ENCODE measurements at regions not wholly inside any gene's neighbourhood (a gene's known extent, or its start where the extent isn't known, plus 50 kb on each side); places are given as distances from the start of the nearest gene placed in this dataset.
"Not testable (repeated sequence)": the region's sequence is repeated elsewhere in the genome, so short reads cannot be mapped to it uniquely, and the experiment has no call there.

DNA sequence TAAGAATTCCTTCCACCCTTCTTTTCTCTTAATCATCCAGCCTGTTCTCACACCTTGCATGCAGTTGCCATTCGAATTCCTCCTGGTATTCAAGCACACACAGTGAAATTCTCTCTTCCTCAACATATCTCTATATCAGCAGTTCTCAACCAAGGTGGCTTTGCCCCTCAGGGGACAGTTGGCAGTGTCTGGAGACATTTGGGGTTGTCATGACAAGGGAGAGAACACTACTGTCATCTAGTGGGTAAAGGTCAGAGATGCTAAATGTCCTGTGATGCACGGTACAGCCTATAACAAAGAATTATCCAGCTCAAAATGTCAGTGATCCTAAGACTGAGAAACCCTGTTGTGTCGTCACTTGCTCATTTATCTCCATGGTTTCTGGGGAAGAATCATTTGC is 94.8 kb upstream of the CPHXL start:
- no peak overlapping the region for H3K27ac ChIP-seq (ENCODE audit: low read length)
- H3K9ac ChIP-seq (ENCODE audit: low read length): no peak overlapping the region
- peak; percentile 63 for DNase-seq
- H3K9me2 ChIP-seq (replicated peaks; ENCODE audit: insufficient read depth, low read length): no peaks in the 10 kb centered on the region
- H3K27me3 ChIP-seq (ENCODE audit: low read length): no peaks in the 10 kb centered on the region
- no peak overlapping the region for H2AFZ ChIP-seq (ENCODE audit: low read length)
- no peaks in the 10 kb centered on the region for H4K20me1 ChIP-seq (ENCODE audit: insufficient read depth, low read depth, low read length)
- peaks cover 6% of the 10 kb centered on the region for H3K4me1 ChIP-seq (ENCODE audit: low read length)
- no peaks in the 10 kb centered on the region for H3K79me2 ChIP-seq (ENCODE audit: low read length)
- H3K9me3 ChIP-seq (ENCODE audit: low read length): no peaks in the 10 kb centered on the region
- H3K36me3 ChIP-seq (ENCODE audit: insufficient read depth, low read length): no peaks in the 10 kb centered on the region
- H3K4me3 ChIP-seq (ENCODE audit: low read length): no peak overlapping the region
- no peak overlapping the region for H3K4me2 ChIP-seq (ENCODE audit: low read depth, low read length, poor library complexity, severe bottlenecking)

DNA sequence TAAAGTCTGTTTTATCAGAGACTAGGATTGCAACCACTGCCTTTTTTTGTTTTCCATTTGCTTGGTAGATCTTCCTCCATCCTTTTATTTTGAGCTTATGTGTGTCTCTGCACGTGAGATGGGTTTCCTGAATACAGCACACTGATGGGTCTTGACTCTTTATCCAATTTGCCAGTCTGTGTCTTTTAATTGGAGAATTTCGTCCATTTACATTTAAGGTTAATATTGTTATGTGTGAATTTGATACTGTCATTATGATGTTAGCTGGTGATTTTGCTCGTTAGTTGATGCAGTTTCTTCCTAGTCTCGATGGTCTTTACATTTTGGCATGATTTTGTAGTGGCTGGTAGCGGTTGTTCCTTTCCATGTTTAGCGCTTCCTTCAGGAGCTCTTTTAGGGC is 99.5 kb upstream of the CPHXL start:
- H3K27ac ChIP-seq (ENCODE audit: low read length); H3K4me2 ChIP-seq (ENCODE audit: low read depth, low read length, poor library complexity, severe bottlenecking); H3K36me3 ChIP-seq (ENCODE audit: insufficient read depth, low read length); H3K79me2 ChIP-seq (ENCODE audit: low read length); H3K9me3 ChIP-seq (ENCODE audit: low read length); DNase-seq; H3K9me2 ChIP-seq (replicated peaks; ENCODE audit: insufficient read depth, low read length); H3K4me1 ChIP-seq (ENCODE audit: low read length); H3K27me3 ChIP-seq (ENCODE audit: low read length); H3K4me3 ChIP-seq (ENCODE audit: low read length); H4K20me1 ChIP-seq (ENCODE audit: insufficient read depth, low read depth, low read length); H3K9ac ChIP-seq (ENCODE audit: low read length); H2AFZ ChIP-seq (ENCODE audit: low read length): not testable (repeated sequence)

DNA sequence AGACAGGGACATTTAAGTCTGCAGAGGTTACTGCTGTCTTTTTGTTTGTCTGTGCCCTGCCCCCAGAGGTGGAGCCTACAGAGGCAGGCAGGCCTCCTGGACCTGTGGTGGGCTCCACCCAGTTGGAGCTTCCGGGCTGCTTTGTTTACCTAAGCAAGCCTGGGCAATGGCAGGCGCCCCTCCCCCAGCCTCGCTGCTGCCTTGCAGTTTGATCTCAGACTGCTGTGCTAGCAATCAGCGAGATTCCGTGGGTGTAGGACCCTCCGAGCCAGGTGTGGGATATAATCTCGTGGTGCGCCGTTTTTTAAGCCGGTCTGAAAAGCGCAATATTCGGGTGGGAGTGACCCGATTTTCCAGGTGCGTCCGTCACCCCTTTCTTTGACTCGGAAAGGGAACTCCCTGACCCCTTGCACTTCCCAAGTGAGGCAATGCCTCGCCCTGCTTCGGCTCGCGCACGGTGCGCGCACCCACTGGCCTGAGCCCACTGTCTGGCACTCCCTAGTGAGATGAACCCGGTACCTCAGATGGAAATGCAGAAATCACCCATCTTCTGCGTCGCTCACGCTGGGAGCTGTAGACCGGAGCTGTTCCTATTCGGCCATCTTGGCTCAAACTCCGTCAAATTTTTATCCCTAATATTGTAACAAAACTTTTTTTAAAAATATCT is 101.2 kb upstream of the CPHXL start:
- H3K27ac ChIP-seq (ENCODE audit: low read length); H3K79me2 ChIP-seq (ENCODE audit: low read length); H3K27me3 ChIP-seq (ENCODE audit: low read length); H4K20me1 ChIP-seq (ENCODE audit: insufficient read depth, low read depth, low read length); H3K36me3 ChIP-seq (ENCODE audit: insufficient read depth, low read length); H3K9me3 ChIP-seq (ENCODE audit: low read length); H2AFZ ChIP-seq (ENCODE audit: low read length); H3K4me3 ChIP-seq (ENCODE audit: low read length); H3K4me1 ChIP-seq (ENCODE audit: low read length); H3K4me2 ChIP-seq (ENCODE audit: low read depth, low read length, poor library complexity, severe bottlenecking); H3K9ac ChIP-seq (ENCODE audit: low read length); H3K9me2 ChIP-seq (replicated peaks; ENCODE audit: insufficient read depth, low read length); DNase-seq: not testable (repeated sequence)

DNA sequence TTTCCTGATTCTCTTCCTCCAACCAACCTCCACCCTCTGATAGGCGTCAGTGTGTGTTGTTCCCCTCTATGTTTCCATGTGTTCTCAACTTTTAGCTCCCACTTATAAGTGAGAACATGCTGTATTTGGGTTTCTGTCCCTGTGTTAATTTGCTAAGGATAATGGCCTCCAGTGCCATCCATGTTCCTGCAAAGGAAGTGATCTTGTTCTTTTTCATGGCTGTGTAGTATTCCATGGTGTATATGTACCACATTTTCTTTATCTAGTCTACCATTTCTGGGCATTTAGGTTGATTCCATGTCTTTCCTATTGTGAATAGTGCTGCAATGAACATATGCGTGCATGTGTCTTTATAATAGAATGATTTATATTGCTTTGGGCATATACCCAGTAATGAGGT is 107.1 kb upstream of the CPHXL start:
- H3K9ac ChIP-seq (ENCODE audit: low read length); H3K4me1 ChIP-seq (ENCODE audit: low read length); H3K9me3 ChIP-seq (ENCODE audit: low read length); H3K36me3 ChIP-seq (ENCODE audit: insufficient read depth, low read length); H3K9me2 ChIP-seq (replicated peaks; ENCODE audit: insufficient read depth, low read length); H3K4me3 ChIP-seq (ENCODE audit: low read length); H3K4me2 ChIP-seq (ENCODE audit: low read depth, low read length, poor library complexity, severe bottlenecking); DNase-seq; H2AFZ ChIP-seq (ENCODE audit: low read length); H3K27me3 ChIP-seq (ENCODE audit: low read length); H3K27ac ChIP-seq (ENCODE audit: low read length); H4K20me1 ChIP-seq (ENCODE audit: insufficient read depth, low read depth, low read length); H3K79me2 ChIP-seq (ENCODE audit: low read length): not testable (repeated sequence)

DNA sequence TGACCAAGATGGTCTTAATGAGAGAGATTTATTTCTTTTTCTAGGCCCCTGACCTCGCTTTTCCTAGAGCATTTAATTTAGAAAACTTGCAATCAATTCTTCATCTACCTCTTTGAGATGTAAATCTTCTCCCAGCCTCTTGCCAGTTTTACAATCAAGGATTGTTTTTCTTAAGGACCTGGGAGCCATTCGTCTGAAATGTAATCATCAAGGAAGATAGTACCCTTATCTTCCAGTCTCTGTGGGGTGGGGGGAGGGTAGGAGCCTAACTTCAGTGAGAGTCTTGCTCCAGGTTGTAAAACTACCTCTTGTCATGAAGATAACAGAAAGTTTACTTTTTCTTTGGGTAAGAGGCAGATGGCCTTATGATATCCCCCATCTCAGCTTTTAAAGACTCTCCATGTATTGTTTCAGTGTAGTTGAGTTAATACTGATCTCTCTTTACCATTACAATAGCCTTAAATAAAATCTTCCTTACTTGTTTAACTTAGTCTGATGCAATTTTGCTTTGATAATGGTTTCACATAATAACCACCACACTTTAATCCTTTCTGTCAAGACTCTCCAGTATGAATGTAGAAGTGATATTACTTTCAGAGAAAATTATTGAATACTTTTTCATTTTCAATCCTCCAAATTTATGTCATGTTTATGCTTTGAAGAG is 110.2 kb upstream of the CPHXL start:
- no peaks in the 10 kb centered on the region for H3K9me2 ChIP-seq (replicated peaks; ENCODE audit: insufficient read depth, low read length)
- H3K36me3 ChIP-seq (ENCODE audit: insufficient read depth, low read length): no peaks in the 10 kb centered on the region
- H4K20me1 ChIP-seq (ENCODE audit: insufficient read depth, low read depth, low read length): no peaks in the 10 kb centered on the region

DNA sequence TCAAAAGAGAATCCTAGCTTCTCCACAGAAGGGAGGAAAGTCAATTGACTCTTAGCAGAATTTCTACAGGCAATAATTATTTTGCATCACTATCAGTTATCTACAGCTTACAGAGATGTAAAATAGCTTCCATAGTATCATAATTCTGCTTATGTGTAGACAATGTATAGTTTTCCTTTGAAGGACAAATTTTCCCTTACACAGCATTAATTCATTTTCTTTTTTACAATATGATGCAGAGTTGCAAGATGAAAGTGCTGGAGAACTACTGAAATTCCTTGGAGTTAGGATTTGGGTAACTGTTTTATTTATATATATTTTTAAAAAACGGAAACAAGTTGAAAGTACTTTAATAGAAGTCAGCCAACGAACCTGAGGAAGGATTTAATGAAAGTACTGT is 111.0 kb upstream of the CPHXL start:
- no peaks in the 10 kb centered on the region for H4K20me1 ChIP-seq (ENCODE audit: insufficient read depth, low read depth, low read length)
- no peak overlapping the region for H3K9ac ChIP-seq (ENCODE audit: low read length)
- no peaks in the 10 kb centered on the region for H3K36me3 ChIP-seq (ENCODE audit: insufficient read depth, low read length)
- DNase-seq: no peak
- H3K4me1 ChIP-seq (ENCODE audit: low read length): no peaks in the 10 kb centered on the region
- H3K9me2 ChIP-seq (replicated peaks; ENCODE audit: insufficient read depth, low read length): no peaks in the 10 kb centered on the region
- H3K79me2 ChIP-seq (ENCODE audit: low read length): no peaks in the 10 kb centered on the region
- no peaks in the 10 kb centered on the region for H3K27me3 ChIP-seq (ENCODE audit: low read length)
- H3K4me2 ChIP-seq (ENCODE audit: low read depth, low read length, poor library complexity, severe bottlenecking): no peak overlapping the region
- H3K9me3 ChIP-seq (ENCODE audit: low read length): no peaks in the 10 kb centered on the region
- H3K4me3 ChIP-seq (ENCODE audit: low read length): no peak overlapping the region
- no peak overlapping the region for H2AFZ ChIP-seq (ENCODE audit: low read length)
- H3K27ac ChIP-seq (ENCODE audit: low read length): no peak overlapping the region

More for the DNA sequence above, 110.2 kb upstream of the CPHXL start:
- H3K4me1 ChIP-seq (ENCODE audit: low read length): no peaks in the 10 kb centered on the region
- H3K4me2 ChIP-seq (ENCODE audit: low read depth, low read length, poor library complexity, severe bottlenecking): no peak overlapping the region
- DNase-seq: no peak
- H3K9ac ChIP-seq (ENCODE audit: low read length): no peak overlapping the region
- H3K9me3 ChIP-seq (ENCODE audit: low read length): no peaks in the 10 kb centered on the region
- H2AFZ ChIP-seq (ENCODE audit: low read length): no peak overlapping the region
- no peak overlapping the region for H3K4me3 ChIP-seq (ENCODE audit: low read length)
- H3K27ac ChIP-seq (ENCODE audit: low read length): no peak overlapping the region
- H3K79me2 ChIP-seq (ENCODE audit: low read length): no peaks in the 10 kb centered on the region
- H3K27me3 ChIP-seq (ENCODE audit: low read length): no peaks in the 10 kb centered on the region

DNA sequence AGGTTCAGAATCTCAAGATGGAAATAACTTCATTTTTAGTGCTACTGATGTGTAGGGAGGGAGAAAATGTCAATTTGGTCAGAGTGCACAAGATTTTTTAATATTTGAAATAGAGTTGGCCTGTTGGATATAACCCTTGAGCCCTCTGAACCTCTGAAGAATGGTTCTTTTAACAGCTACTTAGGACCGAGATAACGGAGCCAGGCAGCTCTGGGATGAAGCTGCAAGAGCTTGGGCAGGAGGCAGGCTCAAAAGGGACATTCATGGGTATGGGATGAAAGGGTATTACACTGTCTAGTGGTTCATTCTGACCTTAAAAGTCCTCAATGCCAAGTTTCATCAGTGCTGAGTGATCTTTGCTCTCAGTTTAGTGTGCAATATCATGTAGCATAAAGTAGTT is 111.4 kb upstream of the CPHXL start:
- Histone ChIP-seq H3K4me1 (ENCODE audit: low read length) (no peaks in the 10 kb centered on the region), H3K9me2 (replicated peaks; ENCODE audit: insufficient read depth, low read length) (no peaks in the 10 kb centered on the region), H3K27me3 (ENCODE audit: low read length) (no peaks in the 10 kb centered on the region), H3K4me2 (ENCODE audit: low read depth, low read length, poor library complexity, severe bottlenecking) (no peak overlapping the region), H3K79me2 (ENCODE audit: low read length) (no peaks in the 10 kb centered on the region), H3K9me3 (ENCODE audit: low read length) (no peaks in the 10 kb centered on the region), H3K4me3 (ENCODE audit: low read length) (no peak overlapping the region), H3K36me3 (ENCODE audit: insufficient read depth, low read length) (no peaks in the 10 kb centered on the region), H4K20me1 (ENCODE audit: insufficient read depth, low read depth, low read length) (no peaks in the 10 kb centered on the region), H3K9ac (ENCODE audit: low read length) (no peak overlapping the region), H3K27ac (ENCODE audit: low read length) (no peak overlapping the region), H2AFZ (ENCODE audit: low read length) (no peak overlapping the region)
- no peak for DNase-seq

DNA sequence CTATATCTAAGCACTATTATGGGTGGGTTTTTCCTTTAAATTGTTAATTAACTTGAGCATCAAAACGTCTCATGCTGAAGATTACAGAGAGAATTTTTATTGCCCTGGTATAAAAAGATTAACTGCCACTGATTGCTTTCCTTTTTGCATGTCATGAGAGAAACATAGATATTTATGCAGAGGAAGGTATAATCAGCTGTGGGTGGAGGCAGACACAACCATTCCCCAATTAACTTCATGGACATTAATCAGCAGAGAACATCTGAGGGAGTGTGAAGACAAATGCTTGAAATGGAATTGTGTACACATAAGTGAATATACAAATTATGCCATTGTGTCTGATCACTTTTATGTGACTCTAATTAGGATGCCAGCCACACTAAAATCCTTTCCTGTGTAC is 115.2 kb upstream of the CPHXL start:
- Histone ChIP-seq H3K27ac (ENCODE audit: low read length) (no peak overlapping the region), H3K36me3 (ENCODE audit: insufficient read depth, low read length) (no peaks in the 10 kb centered on the region), H3K79me2 (ENCODE audit: low read length) (no peaks in the 10 kb centered on the region), H3K27me3 (ENCODE audit: low read length) (no peaks in the 10 kb centered on the region), H3K9me2 (replicated peaks; ENCODE audit: insufficient read depth, low read length) (no peaks in the 10 kb centered on the region), H3K9me3 (ENCODE audit: low read length) (no peaks in the 10 kb centered on the region), H3K9ac (ENCODE audit: low read length) (no peak overlapping the region), H4K20me1 (ENCODE audit: insufficient read depth, low read depth, low read length) (no peaks in the 10 kb centered on the region), H2AFZ (ENCODE audit: low read length) (no peak overlapping the region), H3K4me1 (ENCODE audit: low read length) (no peaks in the 10 kb centered on the region), H3K4me3 (ENCODE audit: low read length) (no peak overlapping the region), H3K4me2 (ENCODE audit: low read depth, low read length, poor library complexity, severe bottlenecking) (no peak overlapping the region)
- DNase-seq: no peak
